GM12878 (cell line): ENCODE measurements at regions not wholly inside any gene's neighbourhood (a gene's known extent, or its start where the extent isn't known, plus 50 kb on each side); places are given as distances from the start of the nearest gene placed in this dataset.

Source experiments
- ATAC-seq: fragments of 200-7000 bp; cut with Tn5 transposase; 3 replicates; pipeline ENCODE4 v1.9.1; 2020; ENCODE audit warnings: mild to moderate bottlenecking, moderate library complexity
- BruUV-seq: library from RNA; stranded (reverse); fragments of 400-500 nt; replicated peaks from 2 replicates; lab custom pipeline; 2021; lab: Mats Ljungman, UMichigan
- CTCF ChIA-PET: fragments of 300-600 bp; sonication (Branson Sonifier 250); formaldehyde crosslinking; extraction: SDS; loops from one replicate; lab custom pipeline; 2021; ENCODE audit warnings: inconsistent platforms; lab: Yijun Ruan, JAX
- POLR2A ChIA-PET: fragments of 350-600 bp; formaldehyde crosslinking; extraction: SDS; loops from one replicate; lab custom pipeline; 2021; ENCODE audit warnings: inconsistent platforms; lab: Charles Lee
- RAD21 ChIA-PET: fragments of 300-600 bp; sonication (Branson Sonifier 250); formaldehyde crosslinking; loops from one replicate; lab custom pipeline; 2023; ENCODE audit warnings: antibody characterized with exemption; ENCODE audit not compliant: unreplicated experiment; lab: Charles Lee
- SMC1A ChIA-PET: fragments of 300-600 bp; sonication (Branson Sonifier 250); formaldehyde crosslinking; loops from one replicate; lab custom pipeline; 2023; ENCODE audit not compliant: unreplicated experiment, uncharacterized antibody; lab: Charles Lee
- DNase-seq: peaks from one replicate; pipeline ENCODE4 v3.0.0-alpha.2; 2011; ENCODE audit warnings: low read depth, low spot score
- FAIRE-seq: peaks from 3 replicates; lab custom pipeline; 2011; peaks lifted over from hg19 to GRCh38; lab: Jason Lieb, UNC
- H2AFZ ChIP-seq: 2 replicates; pipeline ENCODE4 v1.6.0; 2011; ENCODE audit warnings: low read depth, low read length, control low read depth; ENCODE audit not compliant: control insufficient read depth
- H3K27ac ChIP-seq: 2 replicates; pipeline ENCODE4 v1.5.1; 2011; ENCODE audit warnings: control low read depth; ENCODE audit not compliant: control insufficient read depth, insufficient read depth
- H3K27me3 ChIP-seq, 2 experiments: replicated peaks in 1 of 2; 2 replicates each; pipeline versions ENCODE4 v1.6.0 to v1.6.1; 2011; ENCODE audit warnings: low read length in 1 of 2; ENCODE audit not compliant: control insufficient read depth in 2 of 2, insufficient read depth in 2 of 2
- H3K36me3 ChIP-seq, 2 experiments: 2 replicates each; pipeline ENCODE4 v1.5.1; 2011; ENCODE audit warnings: low read length in 1 of 2; ENCODE audit not compliant: control insufficient read depth in 2 of 2, insufficient read depth in 2 of 2
- H3K4me1 ChIP-seq: 2 replicates; pipeline ENCODE4 v1.6.1; 2011; ENCODE audit warnings: mild to moderate bottlenecking, low read length, moderate library complexity, mixed read lengths; ENCODE audit not compliant: control insufficient read depth, insufficient read depth
- H3K4me2 ChIP-seq: 2 replicates; pipeline ENCODE4 v1.6.0; 2011; ENCODE audit warnings: control low read depth; ENCODE audit not compliant: control insufficient read depth, insufficient read depth
- H3K4me3 ChIP-seq: fragments of 200-600 bp; sonication (generic); 2 replicates; pipeline ENCODE4 v1.5.1; 2016
- H3K79me2 ChIP-seq: 2 replicates; pipeline ENCODE4 v1.6.0; 2011; ENCODE audit warnings: low read length; ENCODE audit not compliant: control insufficient read depth, insufficient read depth
- H3K9ac ChIP-seq: 2 replicates; pipeline ENCODE4 v1.8.0; 2011; ENCODE audit warnings: low read length, control low read depth, mixed read lengths; ENCODE audit not compliant: control insufficient read depth, insufficient read depth
- H3K9me3 ChIP-seq: replicated peaks from 3 replicates; pipeline ENCODE4 v1.5.1; 2011; ENCODE audit warnings: mild to moderate bottlenecking, low read length; ENCODE audit not compliant: control insufficient read depth, insufficient read depth
- H4K20me1 ChIP-seq: 2 replicates; pipeline ENCODE4 v1.6.0; 2011; ENCODE audit not compliant: control insufficient read depth, insufficient read depth
- BHLHE40 ChIP-seq, 2 experiments: fragments of 450-650 bp in 1 of 2; IDR thresholded peaks; 2 replicates each; pipeline ENCODE4 v1.6.1; 2011 to 2017; ENCODE audit warnings: low read depth in 2 of 2, borderline replicate concordance in 1 of 2, improper control_type of control experiment in 1 of 2, low read length in 1 of 2, mild to moderate bottlenecking in 1 of 2
- BRCA1 ChIP-seq: IDR thresholded peaks from 2 replicates; pipeline ENCODE4 v1.6.1; 2011; ENCODE audit warnings: low read depth, low read length, improper control_type of control experiment
- CEBPB ChIP-seq, 2 experiments: fragments of 150-350 bp in 1 of 2; IDR thresholded peaks; 2 replicates each; pipeline ENCODE4 v1.6.1; 2012 to 2014; ENCODE audit warnings: low read depth in 2 of 2, low read length in 2 of 2, borderline replicate concordance in 1 of 2, inconsistent platforms in 1 of 2
- CHD1 ChIP-seq: IDR thresholded peaks from 2 replicates; pipeline ENCODE4 v1.6.1; 2012; ENCODE audit warnings: low read depth, low read length, improper control_type of control experiment
- EP300 ChIP-seq, 2 experiments: fragments of 150-350 bp in 1 of 2; IDR thresholded peaks; 2 replicates each; pipeline ENCODE4 v1.6.1; 2011 to 2012; ENCODE audit warnings: low read depth in 2 of 2, low read length in 2 of 2, borderline replicate concordance in 1 of 2, improper control_type of control experiment in 1 of 2, inconsistent platforms in 1 of 2; ENCODE audit not compliant: control insufficient read depth in 1 of 2
- FOXK2 ChIP-seq: fragments of 450-650 bp; IDR thresholded peaks from 2 replicates; pipeline ENCODE4 v1.6.1; 2017; ENCODE audit warnings: mild to moderate bottlenecking, moderate library complexity
- FOXM1 ChIP-seq: IDR thresholded peaks from 2 replicates; pipeline ENCODE4 v1.6.1; 2012; ENCODE audit warnings: low read depth, mild to moderate bottlenecking, inconsistent platforms, low read length, moderate library complexity
- IRF4 ChIP-seq: IDR thresholded peaks from 2 replicates; pipeline ENCODE4 v1.6.1; 2011; ENCODE audit warnings: low read depth, low read length
- JUND ChIP-seq: IDR thresholded peaks from 2 replicates; pipeline ENCODE4 v1.6.1; 2012; ENCODE audit warnings: low read depth, mild to moderate bottlenecking, low read length, improper control_type of control experiment, moderate library complexity
- KDM1A ChIP-seq: fragments of 200-600 bp; sonication (generic); IDR thresholded peaks from 2 replicates; pipeline ENCODE4 v1.6.1; 2016; ENCODE audit warnings: borderline replicate concordance
- MTA2 ChIP-seq: fragments of 450-650 bp; IDR thresholded peaks from 2 replicates; pipeline ENCODE4 v1.6.1; 2016; ENCODE audit warnings: low read depth, mild to moderate bottlenecking, moderate library complexity
- PAX5 ChIP-seq: IDR thresholded peaks from 2 replicates; pipeline ENCODE4 v1.6.1; 2011; ENCODE audit warnings: low read depth, low read length, borderline replicate concordance
- RAD21 ChIP-seq: IDR thresholded peaks from 2 replicates; pipeline ENCODE4 v1.6.1; 2011; ENCODE audit warnings: mild to moderate bottlenecking, low read depth, low read length, moderate library complexity; ENCODE audit not compliant: insufficient read depth
- SMC3 ChIP-seq: IDR thresholded peaks from 2 replicates; pipeline ENCODE4 v1.6.1; 2011; ENCODE audit warnings: low read length, improper control_type of control experiment, borderline replicate concordance
- SREBF2 ChIP-seq: IDR thresholded peaks from 2 replicates; pipeline ENCODE4 v1.6.1; 2012; ENCODE audit warnings: mild to moderate bottlenecking, low read length
- TCF3 ChIP-seq: IDR thresholded peaks from 2 replicates; pipeline ENCODE4 v1.6.1; 2012; ENCODE audit warnings: low read depth, mild to moderate bottlenecking, low read length, borderline replicate concordance; ENCODE audit not compliant: insufficient read depth
- YBX1 ChIP-seq: fragments of 450-650 bp; IDR thresholded peaks from 2 replicates; pipeline ENCODE4 v1.6.1; 2016; ENCODE audit warnings: antibody characterized with exemption
- WGBS: methylation state at CpG from one replicate; pipeline ENCODE4 v1.1.6; 2016; ENCODE audit warnings: low lambda C conversion rate; ENCODE audit not compliant: insufficient replicate concordance, insufficient coverage; ENCODE audit errors: missing lambda C conversion rate; 5-methylcytosine and 5-hydroxymethylcytosine counted together
- in situ Hi-C: fragments of 300-500 bp; cut with MboI; formaldehyde crosslinking; loops from 9 replicates; pipeline ENCODE4 v1.14.3; 2018; ENCODE audit warnings: mixed read lengths
- intact Hi-C: fragments of 100-400 bp; cut with micrococcal nuclease; formaldehyde crosslinking; loops from one replicate; pipeline ENCODE4 v1.14.2; 2022; ENCODE audit not compliant: unreplicated experiment
- TF ChIP-seq, protein P1 (sequence below): fragments of 450-650 bp; formaldehyde crosslinking; IDR thresholded peaks from 2 replicates; pipeline ENCODE4 v1.5.0; 2022; ENCODE audit warnings: mild to moderate bottlenecking, missing genetic modification characterization
- TF ChIP-seq, protein P2 (sequence below): IDR thresholded peaks from 2 replicates; pipeline ENCODE4 v1.6.1; 2011; ENCODE audit warnings: mild to moderate bottlenecking, low read depth, low read length, moderate library complexity; ENCODE audit not compliant: insufficient replicate concordance

DNA sequence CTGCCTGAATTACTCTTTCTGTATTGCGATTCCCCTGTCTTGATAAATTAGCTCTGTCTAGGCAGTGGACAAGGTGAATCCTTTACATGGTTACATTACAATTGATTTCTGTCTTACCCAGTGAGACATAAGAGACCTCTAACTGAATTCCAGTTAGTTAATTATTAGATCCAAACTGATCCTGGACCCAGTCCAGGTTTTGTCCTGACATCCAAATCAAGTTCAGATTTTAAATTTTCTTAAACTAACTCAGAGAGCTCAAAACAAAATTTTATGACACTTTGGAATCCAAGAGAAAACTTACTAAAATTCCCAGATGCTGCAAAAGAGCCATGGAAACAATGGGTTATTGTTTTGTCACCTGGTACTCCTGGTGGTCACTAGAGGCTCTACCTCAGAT lies 2166.6 kb downstream of the TP53TG3F start (continued):
- TF ChIP-seq, protein P1, sequence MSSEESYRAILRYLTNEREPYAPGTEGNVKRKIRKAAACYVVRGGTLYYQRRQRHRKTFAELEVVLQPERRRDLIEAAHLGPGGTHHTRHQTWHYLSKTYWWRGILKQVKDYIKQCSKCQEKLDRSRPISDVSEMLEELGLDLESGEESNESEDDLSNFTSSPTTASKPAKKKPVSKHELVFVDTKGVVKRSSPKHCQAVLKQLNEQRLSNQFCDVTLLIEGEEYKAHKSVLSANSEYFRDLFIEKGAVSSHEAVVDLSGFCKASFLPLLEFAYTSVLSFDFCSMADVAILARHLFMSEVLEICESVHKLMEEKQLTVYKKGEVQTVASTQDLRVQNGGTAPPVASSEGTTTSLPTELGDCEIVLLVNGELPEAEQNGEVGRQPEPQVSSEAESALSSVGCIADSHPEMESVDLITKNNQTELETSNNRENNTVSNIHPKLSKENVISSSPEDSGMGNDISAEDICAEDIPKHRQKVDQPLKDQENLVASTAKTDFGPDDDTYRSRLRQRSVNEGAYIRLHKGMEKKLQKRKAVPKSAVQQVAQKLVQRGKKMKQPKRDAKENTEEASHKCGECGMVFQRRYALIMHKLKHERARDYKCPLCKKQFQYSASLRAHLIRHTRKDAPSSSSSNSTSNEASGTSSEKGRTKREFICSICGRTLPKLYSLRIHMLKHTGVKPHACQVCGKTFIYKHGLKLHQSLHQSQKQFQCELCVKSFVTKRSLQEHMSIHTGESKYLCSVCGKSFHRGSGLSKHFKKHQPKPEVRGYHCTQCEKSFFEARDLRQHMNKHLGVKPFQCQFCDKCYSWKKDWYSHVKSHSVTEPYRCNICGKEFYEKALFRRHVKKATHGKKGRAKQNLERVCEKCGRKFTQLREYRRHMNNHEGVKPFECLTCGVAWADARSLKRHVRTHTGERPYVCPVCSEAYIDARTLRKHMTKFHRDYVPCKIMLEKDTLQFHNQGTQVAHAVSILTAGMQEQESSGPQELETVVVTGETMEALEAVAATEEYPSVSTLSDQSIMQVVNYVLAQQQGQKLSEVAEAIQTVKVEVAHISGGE (CRISPR knock-in tag): no peak
- TF ChIP-seq, protein P2, sequence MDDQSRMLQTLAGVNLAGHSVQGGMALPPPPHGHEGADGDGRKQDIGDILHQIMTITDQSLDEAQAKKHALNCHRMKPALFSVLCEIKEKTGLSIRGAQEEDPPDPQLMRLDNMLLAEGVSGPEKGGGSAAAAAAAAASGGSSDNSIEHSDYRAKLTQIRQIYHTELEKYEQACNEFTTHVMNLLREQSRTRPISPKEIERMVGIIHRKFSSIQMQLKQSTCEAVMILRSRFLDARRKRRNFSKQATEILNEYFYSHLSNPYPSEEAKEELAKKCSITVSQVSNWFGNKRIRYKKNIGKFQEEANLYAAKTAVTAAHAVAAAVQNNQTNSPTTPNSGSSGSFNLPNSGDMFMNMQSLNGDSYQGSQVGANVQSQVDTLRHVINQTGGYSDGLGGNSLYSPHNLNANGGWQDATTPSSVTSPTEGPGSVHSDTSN: no peak
- TF ChIP-seq KDM1A (no peak), IRF4 (no peak), CHD1 (no peak)

DNA sequence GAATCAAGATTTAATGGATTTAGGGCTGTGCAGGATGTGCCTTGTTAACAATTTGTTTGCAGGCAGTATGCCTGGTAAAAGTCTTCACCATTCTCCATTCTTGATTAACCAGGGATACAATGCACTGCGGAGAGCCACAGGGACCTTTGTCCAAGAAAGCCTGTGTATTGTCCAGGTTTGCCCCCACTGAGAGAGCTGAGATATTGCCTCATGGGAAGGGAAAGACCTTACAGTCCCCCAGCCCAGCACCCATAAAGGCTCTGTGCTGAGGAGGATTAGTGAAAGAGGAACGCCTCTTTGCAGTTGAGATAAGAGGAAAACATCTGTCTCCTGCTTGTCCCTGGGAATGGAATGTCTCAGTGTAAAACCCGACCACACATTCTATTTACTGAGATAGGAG lies 2169.6 kb downstream of the TP53TG3F start:
- no peak for DNase-seq
- ATAC-seq: no peak
- no peaks in the 10 kb centered on the region for H3K79me2 ChIP-seq
- WGBS: 33% methylated on average over 3 of the region's 3 CpGs
- no peak overlapping the region for H3K9ac ChIP-seq
- BruUV-seq: no TSS peak
- RAD21 ChIA-PET: interaction anchor here (1.6 kb wide), 1 partner anchor 24 kb away, joined by 5 read pairs; no protein-coding TSS in a partner anchor
- H3K9me3 ChIP-seq: no peaks in the 10 kb centered on the region
- H3K4me2 ChIP-seq: no peak overlapping the region
- CTCF ChIA-PET: interaction anchor here (1.6 kb wide), 1 partner anchor 14 kb away, joined by 3 read pairs; no protein-coding TSS in a partner anchor
- in situ Hi-C loops: loop anchor here (25.0 kb wide), 2 partner anchors 367 to 867 kb away; no protein-coding TSS in a partner anchor
- H3K27me3 ChIP-seq: no peaks in the 10 kb centered on the region
- intact Hi-C loops: no loop called here
- POLR2A ChIA-PET: no interaction called here
- no peak for FAIRE-seq
- no peaks in the 10 kb centered on the region for H3K36me3 ChIP-seq
- no peaks in the 10 kb centered on the region for H4K20me1 ChIP-seq
- SMC1A ChIA-PET: interaction anchor here (1.2 to 1.5 kb wide), 2 partner anchors 24 to 33 kb away, joined by 3 to 5 read pairs; no protein-coding TSS in a partner anchor
- no peak overlapping the region for H2AFZ ChIP-seq
- no peak overlapping the region for H3K27ac ChIP-seq
- TF ChIP-seq SMC3: no peak
- no peak for TF ChIP-seq MTA2
- TF ChIP-seq SREBF2: no peak
- TF ChIP-seq FOXM1: no peak
- TF ChIP-seq RAD21: no peak
- no peak for TF ChIP-seq TCF3
- TF ChIP-seq BRCA1: no peak
- TF ChIP-seq PAX5: no peak
- TF ChIP-seq JUND: no peak
- no peak for TF ChIP-seq YBX1
- no peak for TF ChIP-seq BHLHE40 (IDR thresholded peaks at IDR 0.05; ENCODE audit: borderline replicate concordance in 1 of 2, low read depth in 2 of 2, low read length in 1 of 2)
- no peak for TF ChIP-seq CEBPB (IDR thresholded peaks at IDR 0.05; ENCODE audit: borderline replicate concordance in 1 of 2, low read depth in 2 of 2, low read length in 2 of 2)
- TF ChIP-seq KDM1A: no peak
- TF ChIP-seq EP300 (IDR thresholded peaks at IDR 0.05; ENCODE audit: borderline replicate concordance in 1 of 2, control insufficient read depth in 1 of 2, low read depth in 2 of 2, low read length in 2 of 2): no peak
- no peak for TF ChIP-seq FOXK2
- no peak overlapping the region for H3K4me3 ChIP-seq
- no peaks in the 10 kb centered on the region for H3K4me1 ChIP-seq
